Upper lobe of right lung (tissue), 1 donor: ENCODE measurements at regions not wholly inside any gene's neighbourhood (a gene's known extent, or its start where the extent isn't known, plus 50 kb on each side); places are given as distances from the start of the nearest gene placed in this dataset.

Experiments used
- ATAC-seq: fragments of 200-7000 bp; cut with Tn5 transposase; one replicate; pipeline ENCODE4 v1.9.1; 2020; ENCODE audit warnings: mild to moderate bottlenecking, moderate library complexity
- DNase-seq: peaks from one replicate; pipeline ENCODE4 v3.0.0-alpha.2; 2020
- H3K27ac ChIP-seq: fragments of 200-600 bp; one replicate; pipeline ENCODE4 v1.8.0; 2022
- H3K27me3 ChIP-seq: fragments of 200-600 bp; one replicate; pipeline ENCODE4 v1.8.0; 2022; ENCODE audit warnings: mild to moderate bottlenecking
- H3K36me3 ChIP-seq: fragments of 200-600 bp; one replicate; pipeline ENCODE4 v1.8.0; 2022
- H3K4me1 ChIP-seq: fragments of 200-600 bp; one replicate; pipeline ENCODE4 v1.8.0; 2022
- H3K4me3 ChIP-seq: fragments of 200-600 bp; one replicate; pipeline ENCODE4 v1.8.0; 2022; ENCODE audit warnings: mild to moderate bottlenecking
- H3K9me3 ChIP-seq: fragments of 200-600 bp; one replicate; pipeline ENCODE4 v1.8.0; 2022
- intact Hi-C: fragments of 100-400 bp; cut with DNase I; formaldehyde crosslinking; loops from one replicate; pipeline ENCODE4 v1.11.0; 2022
- TF ChIP-seq, protein P1 (sequence below): fragments of 200-600 bp; IDR thresholded peaks from one replicate; pipeline ENCODE4 v1.8.0; 2022; ENCODE audit warnings: antibody characterized with exemption
- donor health status: DM: no; HTN: yes; CAD: no; lungs with severe emphysema.

- no peaks in the 10 kb centered on the region for H3K4me1 ChIP-seq
- no peak overlapping the region for H3K27ac ChIP-seq
- intact Hi-C loops, result no loop called here
- ATAC-seq, result no peak
- H3K27me3 ChIP-seq, result peaks cover 3% of the 10 kb centered on the region
- H3K4me3 ChIP-seq, result no peak overlapping the region
- TF ChIP-seq, protein P1, sequence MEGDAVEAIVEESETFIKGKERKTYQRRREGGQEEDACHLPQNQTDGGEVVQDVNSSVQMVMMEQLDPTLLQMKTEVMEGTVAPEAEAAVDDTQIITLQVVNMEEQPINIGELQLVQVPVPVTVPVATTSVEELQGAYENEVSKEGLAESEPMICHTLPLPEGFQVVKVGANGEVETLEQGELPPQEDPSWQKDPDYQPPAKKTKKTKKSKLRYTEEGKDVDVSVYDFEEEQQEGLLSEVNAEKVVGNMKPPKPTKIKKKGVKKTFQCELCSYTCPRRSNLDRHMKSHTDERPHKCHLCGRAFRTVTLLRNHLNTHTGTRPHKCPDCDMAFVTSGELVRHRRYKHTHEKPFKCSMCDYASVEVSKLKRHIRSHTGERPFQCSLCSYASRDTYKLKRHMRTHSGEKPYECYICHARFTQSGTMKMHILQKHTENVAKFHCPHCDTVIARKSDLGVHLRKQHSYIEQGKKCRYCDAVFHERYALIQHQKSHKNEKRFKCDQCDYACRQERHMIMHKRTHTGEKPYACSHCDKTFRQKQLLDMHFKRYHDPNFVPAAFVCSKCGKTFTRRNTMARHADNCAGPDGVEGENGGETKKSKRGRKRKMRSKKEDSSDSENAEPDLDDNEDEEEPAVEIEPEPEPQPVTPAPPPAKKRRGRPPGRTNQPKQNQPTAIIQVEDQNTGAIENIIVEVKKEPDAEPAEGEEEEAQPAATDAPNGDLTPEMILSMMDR, result no peak
- no peaks in the 10 kb centered on the region for H3K9me3 ChIP-seq
- no peak for DNase-seq
- no peaks in the 10 kb centered on the region for H3K36me3 ChIP-seq
These were observed 186.5 kb upstream of the SH3BP4 start for GRCh38 chr2:234765279-234765678.

- ATAC-seq (no peak), DNase-seq (no peak)
- TF ChIP-seq, protein P1, result no peak
- Histone ChIP-seq H3K4me1 (no peaks in the 10 kb centered on the region), H3K36me3 (no peaks in the 10 kb centered on the region), H3K27me3 (peaks cover 3% of the 10 kb centered on the region), H3K9me3 (no peaks in the 10 kb centered on the region), H3K4me3 (no peak overlapping the region), H3K27ac (no peak overlapping the region)
- intact Hi-C loops, result no loop called here
These were observed 187.4 kb upstream of the SH3BP4 start for GRCh38 chr2:234764372-234764771.

DNA sequence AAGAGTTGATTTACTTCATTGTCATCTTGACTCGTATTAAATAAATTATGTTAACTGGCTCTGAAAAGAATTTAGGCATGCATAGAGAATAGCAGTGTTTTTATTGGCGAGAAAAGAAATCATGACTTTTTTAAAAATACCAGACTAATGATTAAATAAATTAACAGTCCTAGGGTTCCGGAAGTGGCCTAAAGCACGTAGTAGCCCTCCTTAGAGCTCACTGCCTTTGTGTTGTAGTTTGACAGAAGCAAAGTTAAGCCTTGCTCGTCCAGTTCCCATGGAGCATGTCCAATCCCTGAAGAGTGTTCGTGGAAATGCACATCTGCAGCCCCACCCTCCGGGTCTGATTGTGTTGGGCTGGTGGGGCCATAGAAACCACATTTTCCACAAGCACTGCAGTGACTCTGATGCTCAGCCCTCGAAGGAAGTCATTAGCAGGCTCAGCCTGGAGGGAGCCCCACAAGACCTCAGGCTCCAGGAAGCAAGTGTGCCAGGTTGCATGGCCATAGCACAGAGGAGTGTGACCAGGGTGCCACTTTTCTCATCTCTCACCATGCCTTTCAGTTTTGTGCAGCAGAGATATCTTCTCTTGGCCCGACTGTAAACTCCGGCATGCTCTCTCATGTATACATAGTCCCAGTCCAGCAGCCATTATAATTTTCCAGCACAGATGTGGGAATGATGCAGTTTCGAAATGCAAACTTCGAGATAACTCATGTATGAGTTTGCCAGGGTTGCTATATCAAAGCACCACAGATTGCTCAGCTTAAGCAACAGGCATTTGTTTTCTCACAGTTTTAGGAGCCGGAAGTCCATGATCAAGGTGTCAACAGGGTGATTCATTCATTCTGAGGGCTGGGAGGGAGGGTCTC lies 188.6 kb upstream of the SH3BP4 start:
- Histone ChIP-seq H3K4me3 (no peak overlapping the region), H3K27ac (no peak overlapping the region), H3K27me3 (peaks cover 3% of the 10 kb centered on the region), H3K4me1 (no peaks in the 10 kb centered on the region), H3K9me3 (no peaks in the 10 kb centered on the region), H3K36me3 (no peaks in the 10 kb centered on the region)
- DNase-seq (no peak), ATAC-seq (no peak)
- intact Hi-C loops, result no loop called here
- TF ChIP-seq, protein P1, result no peak

DNA sequence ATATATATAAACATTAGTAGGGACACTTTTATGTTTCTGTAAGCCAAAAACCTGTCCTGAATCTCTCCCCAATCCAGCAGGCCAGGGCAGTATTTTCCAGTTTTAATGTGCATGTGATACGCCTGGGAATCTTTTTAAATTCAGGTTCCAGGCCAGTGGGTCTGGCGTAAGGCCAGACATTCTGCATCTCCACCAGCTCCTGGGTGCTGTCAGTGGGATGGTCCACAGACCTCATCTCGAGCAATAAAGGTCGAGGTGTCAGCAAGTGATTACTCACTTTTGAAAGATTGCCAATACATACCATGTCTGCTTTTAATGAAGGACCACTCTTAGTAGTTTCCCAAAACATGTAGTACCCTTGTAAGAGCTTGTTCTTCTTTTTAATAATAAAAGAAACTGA lies 189.9 kb upstream of the SH3BP4 start:
- Histone ChIP-seq H3K9me3 (no peaks in the 10 kb centered on the region), H3K27me3 (peaks cover 3% of the 10 kb centered on the region), H3K4me1 (no peaks in the 10 kb centered on the region), H3K4me3 (no peak overlapping the region), H3K27ac (no peak overlapping the region), H3K36me3 (no peaks in the 10 kb centered on the region)
- DNase-seq, result no peak
- ATAC-seq, result no peak
- intact Hi-C loops, result no loop called here
- TF ChIP-seq, protein P1, result no peak

DNA sequence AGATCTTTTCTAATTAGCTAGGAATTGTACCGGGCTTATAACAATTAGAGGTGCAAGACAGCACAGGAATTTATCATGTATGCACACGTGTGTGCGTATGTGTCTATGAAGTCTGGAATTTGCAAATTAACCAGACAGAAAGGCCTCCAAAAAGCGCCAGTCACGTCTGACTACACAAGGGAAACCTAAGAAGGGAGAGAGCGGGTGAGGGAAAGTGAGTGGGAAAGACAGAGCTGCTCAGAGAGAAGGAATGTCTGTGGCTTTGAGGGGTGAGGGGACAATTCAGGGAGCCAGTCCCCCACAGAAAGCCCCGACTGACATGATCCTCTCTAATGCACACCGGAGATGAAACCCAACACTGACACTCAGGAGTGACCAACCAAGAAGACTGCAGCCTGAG lies 197.7 kb upstream of the SH3BP4 start:
- Histone ChIP-seq H3K4me3 (no peak overlapping the region), H3K27ac (no peak overlapping the region), H3K36me3 (no peaks in the 10 kb centered on the region), H3K27me3 (no peaks in the 10 kb centered on the region), H3K9me3 (no peaks in the 10 kb centered on the region), H3K4me1 (no peaks in the 10 kb centered on the region)
- DNase-seq (no peak), ATAC-seq (no peak)
- TF ChIP-seq, protein P1, result no peak
- intact Hi-C loops, result no loop called here
